ENCODE measurements at regions not wholly inside any gene's neighbourhood (a gene's known extent, or its start where the extent isn't known, plus 50 kb on each side); places are given as distances from the start of the nearest gene placed in this dataset.
A peak's percentile ranks its signal among the peaks of the same experiment; 100 is the strongest.

DNA sequence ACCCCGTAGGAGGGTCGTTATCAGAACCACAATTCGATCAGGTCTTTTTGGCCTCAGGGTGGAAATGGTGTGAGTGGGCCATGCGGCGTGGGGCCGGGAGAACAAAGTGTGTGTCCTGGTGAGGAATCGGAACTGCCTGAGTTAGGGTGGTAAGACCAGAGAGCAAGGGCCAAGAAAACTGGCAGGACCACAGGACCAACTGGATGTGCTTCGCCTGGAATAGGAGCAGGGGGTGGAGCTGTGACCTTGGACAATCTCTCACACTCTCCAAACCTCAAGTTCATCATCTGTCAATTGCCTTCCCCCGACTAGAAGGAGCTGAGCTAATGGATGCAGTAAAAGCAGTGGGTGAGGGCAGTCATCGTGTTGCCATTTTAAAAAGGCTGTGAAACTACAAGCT, 59.5 kb downstream of the NAV1 start:
- no peak overlapping the region for H3K4me3 ChIP-seq (ENCODE audit: low read depth, low read length)
- no peaks in the 10 kb centered on the region for H3K36me3 ChIP-seq (ENCODE audit: control insufficient read depth, insufficient read depth, low read length)
- no peak overlapping the region for H3K4me2 ChIP-seq (ENCODE audit: low read length)
- no peaks in the 10 kb centered on the region for H3K79me2 ChIP-seq
- peak overlapping the region; percentile 33 for H3K27ac ChIP-seq
- no peak for TF ChIP-seq CTCF (IDR thresholded peaks at IDR 0.05)
- no peaks in the 10 kb centered on the region for H3K4me1 ChIP-seq
- H2AFZ ChIP-seq, result no peak overlapping the region
- H3K9ac ChIP-seq, result no peak overlapping the region
- H3K27me3 ChIP-seq (ENCODE audit: control insufficient read depth, insufficient read depth, low read length), result no peaks in the 10 kb centered on the region
- H3K9me3 ChIP-seq (ENCODE audit: control insufficient read depth, low read length), result no peaks in the 10 kb centered on the region

DNA sequence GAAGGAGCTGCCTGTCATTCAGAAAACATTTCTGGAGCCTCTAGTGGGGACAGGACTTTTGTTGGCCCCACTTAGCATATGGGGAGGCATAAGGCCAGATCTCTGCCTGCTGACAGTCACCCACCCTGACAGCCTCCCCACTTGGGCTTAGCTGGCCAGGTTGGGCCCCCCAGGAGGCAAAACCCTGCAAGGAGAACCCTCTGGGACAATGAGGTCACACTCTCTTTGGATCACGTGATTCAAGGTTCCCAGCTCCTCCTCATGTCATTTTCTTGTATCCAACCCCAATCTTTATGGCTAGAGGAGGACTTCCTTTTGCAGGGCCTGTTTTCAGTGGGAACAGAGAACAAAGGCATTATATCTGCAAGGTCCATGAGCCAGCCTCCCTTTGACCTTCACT, 60.0 kb downstream of the NAV1 start:
- Histone ChIP-seq H3K9ac (no peak overlapping the region), H2AFZ (no peak overlapping the region), H3K27ac (no peak overlapping the region), H3K36me3 (ENCODE audit: control insufficient read depth, insufficient read depth, low read length) (no peaks in the 10 kb centered on the region), H3K9me3 (ENCODE audit: control insufficient read depth, low read length) (no peaks in the 10 kb centered on the region), H3K27me3 (ENCODE audit: control insufficient read depth, insufficient read depth, low read length) (no peaks in the 10 kb centered on the region), H3K4me2 (ENCODE audit: low read length) (no peak overlapping the region), H3K79me2 (no peaks in the 10 kb centered on the region), H3K4me3 (ENCODE audit: low read depth, low read length) (no peak overlapping the region), H3K4me1 (no peaks in the 10 kb centered on the region)
- no peak for TF ChIP-seq CTCF (IDR thresholded peaks at IDR 0.05)

DNA sequence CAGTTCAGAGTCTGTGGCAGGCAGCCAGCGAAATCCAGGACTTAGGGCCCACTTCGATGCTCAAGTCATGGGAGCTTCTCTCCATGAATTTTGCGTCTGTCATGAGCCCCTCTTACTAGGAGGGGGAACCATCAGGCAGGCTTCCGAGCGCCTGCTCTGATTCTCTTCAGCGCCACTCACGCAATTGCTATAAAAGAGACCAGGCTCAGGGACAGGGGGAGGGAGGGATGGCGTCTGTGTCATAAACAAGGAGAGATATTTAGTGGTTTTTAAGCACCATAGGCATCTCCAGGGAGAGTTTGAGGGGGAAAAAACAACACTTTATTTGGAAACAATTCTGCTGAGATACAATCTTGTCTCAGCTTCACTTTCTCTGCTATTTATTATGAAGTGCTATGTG, 60.6 kb downstream of the NAV1 start:
- Histone ChIP-seq H3K79me2 (no peaks in the 10 kb centered on the region), H3K27me3 (ENCODE audit: control insufficient read depth, insufficient read depth, low read length) (no peaks in the 10 kb centered on the region), H3K4me2 (ENCODE audit: low read length) (no peak overlapping the region), H3K27ac (no peak overlapping the region), H2AFZ (no peak overlapping the region), H3K4me1 (no peaks in the 10 kb centered on the region), H3K9me3 (ENCODE audit: control insufficient read depth, low read length) (no peaks in the 10 kb centered on the region), H3K4me3 (ENCODE audit: low read depth, low read length) (no peak overlapping the region), H3K9ac (no peak overlapping the region), H3K36me3 (ENCODE audit: control insufficient read depth, insufficient read depth, low read length) (no peaks in the 10 kb centered on the region)
- TF ChIP-seq CTCF (IDR thresholded peaks at IDR 0.05), result no peak

- Histone ChIP-seq H3K4me2 (ENCODE audit: low read length) (no peak overlapping the region), H3K9me3 (ENCODE audit: control insufficient read depth, low read length) (no peaks in the 10 kb centered on the region), H3K36me3 (ENCODE audit: control insufficient read depth, insufficient read depth, low read length) (no peaks in the 10 kb centered on the region), H3K9ac (no peak overlapping the region), H3K79me2 (no peaks in the 10 kb centered on the region), H3K27me3 (ENCODE audit: control insufficient read depth, insufficient read depth, low read length) (no peaks in the 10 kb centered on the region), H3K4me1 (no peaks in the 10 kb centered on the region), H3K4me3 (ENCODE audit: low read depth, low read length) (no peak overlapping the region), H3K27ac (no peak overlapping the region), H2AFZ (no peak overlapping the region)
- no peak for TF ChIP-seq CTCF (IDR thresholded peaks at IDR 0.05)
These were observed 63.7 kb downstream of the NAV1 start for GRCh38 chr1:201602413-201603265.
